DND-41 (cell line): ENCODE measurements at regions not wholly inside any gene's neighbourhood (a gene's known extent, or its start where the extent isn't known, plus 50 kb on each side); places are given as distances from the start of the nearest gene placed in this dataset.

Experiments
- ATAC-seq: fragments of 200-7000 bp; cut with Tn5 transposase; 3 replicates; pipeline ENCODE4 v1.9.1; 2021; ENCODE audit warnings: low read depth; ENCODE audit not compliant: insufficient read depth
- DNase-seq: peaks from one replicate; pipeline ENCODE4 v3.0.0-alpha.2; 2020
- H2AFZ ChIP-seq: 2 replicates; pipeline ENCODE4 v1.6.0; 2012; ENCODE audit warnings: low read depth, low read length
- H3K27ac ChIP-seq: 2 replicates; pipeline ENCODE4 v1.5.1; 2012; ENCODE audit warnings: low read length, inconsistent platforms
- H3K27me3 ChIP-seq: fragments of 200-600 bp; sonication (generic); 2 replicates; pipeline ENCODE4 v1.6.0; 2012; ENCODE audit warnings: low read length, mild to moderate bottlenecking, inconsistent platforms; ENCODE audit not compliant: insufficient read depth, poor library complexity
- H3K36me3 ChIP-seq: 2 replicates; pipeline ENCODE4 v1.5.1; 2012; ENCODE audit warnings: low read length, inconsistent platforms; ENCODE audit not compliant: insufficient read depth
- H3K4me1 ChIP-seq: 2 replicates; pipeline ENCODE4 v1.5.1; 2012; ENCODE audit warnings: mild to moderate bottlenecking, low read length; ENCODE audit not compliant: insufficient read depth
- H3K4me2 ChIP-seq: 2 replicates; pipeline ENCODE4 v1.6.0; 2012; ENCODE audit warnings: mild to moderate bottlenecking, moderate library complexity, low read length, inconsistent platforms; ENCODE audit not compliant: insufficient read depth
- H3K4me3 ChIP-seq, 2 experiments: fragments of 200-600 bp in 1 of 2; shearing (Covaris generic) in 1 of 2; 2 replicates each; pipeline ENCODE4 v1.5.1; 2012 to 2016; ENCODE audit warnings: inconsistent platforms in 2 of 2, low read length in 2 of 2, mild to moderate bottlenecking in 2 of 2, low read depth in 1 of 2, moderate library complexity in 1 of 2
- H3K79me2 ChIP-seq: 2 replicates; pipeline ENCODE4 v1.6.0; 2012; ENCODE audit warnings: low read length, inconsistent platforms; ENCODE audit not compliant: insufficient read depth
- H3K9ac ChIP-seq: 2 replicates; pipeline ENCODE4 v1.6.0; 2012; ENCODE audit warnings: low read depth, mild to moderate bottlenecking, inconsistent platforms, low read length, moderate library complexity
- H3K9me3 ChIP-seq: 2 replicates; pipeline ENCODE4 v1.5.1; 2012; ENCODE audit warnings: low read length, moderate library complexity, mild to moderate bottlenecking, inconsistent platforms; ENCODE audit not compliant: insufficient read depth, severe bottlenecking
- H4K20me1 ChIP-seq: 2 replicates; pipeline ENCODE4 v1.6.0; 2012; ENCODE audit warnings: low read length; ENCODE audit not compliant: insufficient read depth
- EZH2 ChIP-seq: IDR thresholded peaks from 3 replicates; pipeline ENCODE4 v1.6.1; 2012; ENCODE audit warnings: borderline replicate concordance, low read depth, mild to moderate bottlenecking, moderate library complexity, low read length, inconsistent platforms; ENCODE audit not compliant: severe bottlenecking
- TF ChIP-seq, protein P1 (sequence below): IDR thresholded peaks from 2 replicates; pipeline ENCODE4 v1.5.1; 2012; ENCODE audit warnings: borderline replicate concordance, low read length, moderate library complexity, mild to moderate bottlenecking; ENCODE audit not compliant: poor library complexity, severe bottlenecking; ENCODE audit errors: extremely low read depth

DNA sequence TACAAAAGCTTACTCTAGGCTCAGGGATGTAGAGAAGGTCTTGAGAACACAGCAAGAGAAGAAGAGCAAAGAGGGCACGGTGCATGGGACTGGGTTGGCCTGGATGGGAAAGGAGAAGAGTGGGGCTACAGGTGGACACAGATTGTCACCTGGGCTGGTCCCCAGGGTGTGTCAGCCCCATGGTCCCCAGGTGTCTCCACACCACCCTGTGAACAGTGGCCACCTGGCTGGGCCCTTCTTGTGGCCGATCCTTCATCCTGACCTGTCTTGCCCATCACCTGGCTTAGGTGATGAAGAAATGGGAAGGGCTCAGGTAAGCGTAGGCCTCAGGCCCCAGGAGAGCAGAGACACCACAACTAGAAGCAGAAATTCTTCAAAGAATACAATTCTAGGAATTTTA is 188.9 kb downstream of the TENT4A start:
- no peak for DNase-seq
- Histone ChIP-seq H3K4me1 (no peaks in the 10 kb centered on the region), H2AFZ (no peak overlapping the region)

DNA sequence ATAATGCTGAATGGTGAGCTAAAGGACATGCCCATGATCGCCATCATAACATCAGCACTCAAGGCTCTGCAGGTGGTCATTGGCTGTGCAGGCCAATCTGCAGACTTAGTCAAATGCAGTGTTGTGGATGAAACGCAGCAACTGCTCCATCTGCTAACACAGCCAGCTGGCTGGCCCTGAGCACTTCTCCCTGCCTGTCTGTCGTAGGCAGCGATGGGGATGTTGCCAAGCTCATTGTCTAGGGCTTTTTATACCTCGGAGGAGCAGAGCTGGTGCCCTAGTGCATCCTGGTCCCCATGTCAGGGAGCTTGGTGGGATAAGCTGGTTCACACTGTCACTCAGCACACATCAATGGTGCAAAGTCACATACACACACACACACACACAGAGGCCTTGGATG is 189.4 kb downstream of the TENT4A start:
- Histone ChIP-seq H3K4me1 (no peaks in the 10 kb centered on the region), H2AFZ (no peak overlapping the region), H4K20me1 (no peaks in the 10 kb centered on the region), H3K36me3 (no peaks in the 10 kb centered on the region), H3K27me3 (no peaks in the 10 kb centered on the region), H3K27ac (no peak overlapping the region), H3K4me3 (no peak overlapping the region), H3K79me2 (no peaks in the 10 kb centered on the region), H3K4me2 (no peak overlapping the region), H3K9me3 (no peaks in the 10 kb centered on the region), H3K9ac (no peak overlapping the region)
- DNase-seq (no peak), ATAC-seq (no peak)
- TF ChIP-seq EZH2: no peak
- TF ChIP-seq, protein P1, sequence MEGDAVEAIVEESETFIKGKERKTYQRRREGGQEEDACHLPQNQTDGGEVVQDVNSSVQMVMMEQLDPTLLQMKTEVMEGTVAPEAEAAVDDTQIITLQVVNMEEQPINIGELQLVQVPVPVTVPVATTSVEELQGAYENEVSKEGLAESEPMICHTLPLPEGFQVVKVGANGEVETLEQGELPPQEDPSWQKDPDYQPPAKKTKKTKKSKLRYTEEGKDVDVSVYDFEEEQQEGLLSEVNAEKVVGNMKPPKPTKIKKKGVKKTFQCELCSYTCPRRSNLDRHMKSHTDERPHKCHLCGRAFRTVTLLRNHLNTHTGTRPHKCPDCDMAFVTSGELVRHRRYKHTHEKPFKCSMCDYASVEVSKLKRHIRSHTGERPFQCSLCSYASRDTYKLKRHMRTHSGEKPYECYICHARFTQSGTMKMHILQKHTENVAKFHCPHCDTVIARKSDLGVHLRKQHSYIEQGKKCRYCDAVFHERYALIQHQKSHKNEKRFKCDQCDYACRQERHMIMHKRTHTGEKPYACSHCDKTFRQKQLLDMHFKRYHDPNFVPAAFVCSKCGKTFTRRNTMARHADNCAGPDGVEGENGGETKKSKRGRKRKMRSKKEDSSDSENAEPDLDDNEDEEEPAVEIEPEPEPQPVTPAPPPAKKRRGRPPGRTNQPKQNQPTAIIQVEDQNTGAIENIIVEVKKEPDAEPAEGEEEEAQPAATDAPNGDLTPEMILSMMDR: no peak

More for the DNA sequence above, 188.9 kb downstream of the TENT4A start:
- Histone ChIP-seq H3K27ac (no peak overlapping the region), H3K9ac (no peak overlapping the region), H3K4me2 (no peak overlapping the region), H3K79me2 (no peaks in the 10 kb centered on the region), H3K36me3 (no peaks in the 10 kb centered on the region), H3K9me3 (no peaks in the 10 kb centered on the region), H3K4me3 (no peak overlapping the region), H3K27me3 (no peaks in the 10 kb centered on the region), H4K20me1 (no peaks in the 10 kb centered on the region)
- TF ChIP-seq, protein P1: no peak
- no peak for TF ChIP-seq EZH2
- no peak for ATAC-seq

DNA sequence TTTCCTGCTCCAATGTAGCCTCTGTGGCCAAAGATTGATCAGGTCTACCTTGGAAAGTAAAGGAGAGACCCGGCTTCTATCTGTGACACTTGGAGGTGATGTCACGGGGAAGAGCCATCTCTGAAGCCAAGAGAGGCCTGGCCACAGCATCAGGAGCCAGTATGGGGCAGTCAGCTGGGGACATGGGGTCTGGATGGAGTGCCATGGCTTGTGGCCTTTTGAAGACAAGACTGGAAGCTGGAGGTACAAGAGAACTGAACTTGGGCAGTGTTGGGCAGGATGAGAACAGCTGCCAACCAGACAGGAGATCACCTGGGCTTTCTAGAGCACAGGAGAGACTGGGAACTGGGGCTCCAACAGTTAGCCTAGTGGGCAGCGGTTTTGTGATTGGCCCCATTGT is 190.7 kb downstream of the TENT4A start:
- Histone ChIP-seq H3K27me3 (no peaks in the 10 kb centered on the region), H3K79me2 (no peaks in the 10 kb centered on the region), H3K27ac (no peak overlapping the region), H2AFZ (no peak overlapping the region), H3K4me2 (no peak overlapping the region), H3K4me3 (no peak overlapping the region), H3K4me1 (no peaks in the 10 kb centered on the region), H3K9ac (no peak overlapping the region), H4K20me1 (no peaks in the 10 kb centered on the region), H3K36me3 (no peaks in the 10 kb centered on the region), H3K9me3 (no peaks in the 10 kb centered on the region)
- no peak for ATAC-seq
- TF ChIP-seq EZH2: no peak
- TF ChIP-seq, protein P1: no peak
- no peak for DNase-seq

DNA sequence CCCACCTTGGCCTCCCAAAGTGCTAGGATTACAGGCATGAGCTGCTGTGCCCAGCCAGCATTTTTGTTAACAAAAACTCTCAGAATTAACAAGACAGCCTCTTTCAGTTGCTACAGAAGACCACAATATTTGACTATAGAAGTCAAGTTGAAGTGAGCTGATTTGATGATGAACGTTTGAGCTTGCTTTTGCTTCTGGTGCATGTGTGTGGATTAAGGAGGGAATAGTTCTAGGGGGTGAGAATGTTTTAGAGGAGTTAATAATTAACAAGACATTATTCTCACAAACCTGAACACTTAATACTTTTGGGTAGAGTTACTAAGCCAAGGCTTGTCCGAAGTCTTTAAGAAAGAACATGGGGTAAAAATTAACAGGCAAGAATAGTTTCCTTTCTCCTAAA is 191.6 kb downstream of the TENT4A start:
- H3K9ac ChIP-seq: no peak overlapping the region
- H2AFZ ChIP-seq: no peak overlapping the region
- no peak overlapping the region for H3K4me3 ChIP-seq
- H3K9me3 ChIP-seq: no peaks in the 10 kb centered on the region
- no peaks in the 10 kb centered on the region for H3K79me2 ChIP-seq
- no peaks in the 10 kb centered on the region for H3K36me3 ChIP-seq
- H3K27me3 ChIP-seq: no peaks in the 10 kb centered on the region
- DNase-seq (no peak), ATAC-seq (no peak)
- H3K27ac ChIP-seq: no peak overlapping the region
- H3K4me2 ChIP-seq: no peak overlapping the region
- no peaks in the 10 kb centered on the region for H3K4me1 ChIP-seq
- H4K20me1 ChIP-seq: no peaks in the 10 kb centered on the region
- TF ChIP-seq EZH2: no peak
- TF ChIP-seq, protein P1: no peak
